Activated CD4-positive, alpha-beta T cell treated with anti-CD3 and anti-CD28 coated beads, Interleukin-2, amount 50 U/mL, for 16 hours (primary cell): ENCODE measurements at regions not wholly inside any gene's neighbourhood (a gene's known extent, or its start where the extent isn't known, plus 50 kb on each side); places are given as distances from the start of the nearest gene placed in this dataset.
A peak's percentile ranks its signal among the peaks of the same experiment; 100 is the strongest.

Source experiments
- DNase-seq: peaks from one replicate; pipeline ENCODE4 v3.0.0-alpha.2; 2020

GRCh38 chr16:76729525-76729924 is 452.3 kb downstream of the CNTNAP4 start:
- DNase-seq = no peak

- no peak for DNase-seq
Observed at GRCh38 chr16:76732894-76733293, 455.7 kb downstream of the CNTNAP4 start.

GRCh38 chr16:76741623-76742022 is 449.4 kb upstream of the MON1B start:
- no peak for DNase-seq

GRCh38 chr16:76748461-76749348 is 442.3 kb upstream of the MON1B start:
- DNase-seq = no peak

- DNase-seq = no peak
Observed at GRCh38 chr16:76749780-76750375, 441.1 kb upstream of the MON1B start.

- DNase-seq = no peak
Observed at GRCh38 chr16:76755496-76755895, 435.5 kb upstream of the MON1B start.

- no peak for DNase-seq
Observed at GRCh38 chr16:76756423-76756822, 434.6 kb upstream of the MON1B start.

GRCh38 chr16:76756951-76757350 is 434.0 kb upstream of the MON1B start:
- no peak for DNase-seq

- DNase-seq = no peak
Observed at GRCh38 chr16:76766538-76766937, 424.5 kb upstream of the MON1B start.

- DNase-seq = no peak
Observed at GRCh38 chr16:76768316-76768715, 422.7 kb upstream of the MON1B start.

GRCh38 chr16:76768948-76769347 is 422.0 kb upstream of the MON1B start:
- DNase-seq = no peak

GRCh38 chr16:76771216-76771615 is 419.8 kb upstream of the MON1B start:
- no peak for DNase-seq

GRCh38 chr16:76777721-76778465 is 413.1 kb upstream of the MON1B start:
- DNase-seq = no peak

GRCh38 chr16:76780556-76780955 is 410.4 kb upstream of the MON1B start:
- no peak for DNase-seq

- no peak for DNase-seq
Observed at GRCh38 chr16:76784530-76784929, 406.5 kb upstream of the MON1B start.

- no peak for DNase-seq
Observed at GRCh38 chr16:76787394-76787793, 403.6 kb upstream of the MON1B start.

- DNase-seq = no peak
Observed at GRCh38 chr16:76791151-76791550, 399.8 kb upstream of the MON1B start.

- DNase-seq = no peak
Observed at GRCh38 chr16:76796416-76796815, 394.6 kb upstream of the MON1B start.

- DNase-seq = no peak
Observed at GRCh38 chr16:76796978-76797377, 394.0 kb upstream of the MON1B start.

GRCh38 chr16:76797457-76797856 is 393.5 kb upstream of the MON1B start:
- DNase-seq = no peak

- DNase-seq = no peak
Observed at GRCh38 chr16:76800196-76800595, 390.8 kb upstream of the MON1B start.

- DNase-seq = no peak
Observed at GRCh38 chr16:76801357-76801756, 389.6 kb upstream of the MON1B start.

- peak; percentile 10 for DNase-seq
Observed at GRCh38 chr16:76816475-76816874, 374.5 kb upstream of the MON1B start.
